Prostate gland (tissue), 2 donors: ENCODE measurements at regions not wholly inside any gene's neighbourhood (a gene's known extent, or its start where the extent isn't known, plus 50 kb on each side); places are given as distances from the start of the nearest gene placed in this dataset.

Experiments
- CTCF ChIP-seq, 4 experiments: fragments of 200-600 bp in 2 of 4; fragments of 450-650 bp in 2 of 4; sonication (generic) in 2 of 4; IDR thresholded peaks; 1 replicate in 3 of 4; 2 replicates in 1 of 4; pipeline ENCODE4 v1.5.1; 2016 to 2019; ENCODE audit warnings: antibody characterized with exemption in 4 of 4, mild to moderate bottlenecking in 2 of 4, moderate library complexity in 2 of 4
- POLR2A ChIP-seq: fragments of 450-650 bp; IDR thresholded peaks from one replicate; pipeline ENCODE4 v1.6.1; 2016; ENCODE audit warnings: antibody characterized with exemption, mild to moderate bottlenecking

GRCh38 chr17:51454456-51454978, 194.2 kb downstream of the UTP18 start:
- no peak for TF ChIP-seq CTCF (IDR thresholded peaks at IDR 0.05)
- no peak for TF ChIP-seq POLR2A
